Muscle of leg (tissue), 3 donors: ENCODE measurements at regions not wholly inside any gene's neighbourhood (a gene's known extent, or its start where the extent isn't known, plus 50 kb on each side); places are given as distances from the start of the nearest gene placed in this dataset.
A peak's percentile ranks its signal among the peaks of the same experiment; 100 is the strongest.
"Not testable (repeated sequence)": the region's sequence is repeated elsewhere in the genome, so short reads cannot be mapped to it uniquely, and the experiment has no call there.

Experiments used
- DNase-seq: peaks from one replicate; pipeline ENCODE4 v3.0.0; 2013
- H3K27ac ChIP-seq: one replicate; pipeline ENCODE4 v1.5.1; 2013; ENCODE audit warnings: mild to moderate bottlenecking, low read length, control low read depth
- H3K27me3 ChIP-seq: one replicate; pipeline ENCODE4 v1.6.1; 2013; ENCODE audit warnings: low read length; ENCODE audit not compliant: control insufficient read depth, insufficient read depth
- H3K36me3 ChIP-seq: one replicate; pipeline ENCODE4 v1.6.1; 2013; ENCODE audit warnings: low read length; ENCODE audit not compliant: control insufficient read depth, insufficient read depth
- H3K4me1 ChIP-seq: one replicate; pipeline ENCODE4 v1.6.1; 2013; ENCODE audit warnings: low read length; ENCODE audit not compliant: control insufficient read depth, insufficient read depth
- H3K4me3 ChIP-seq: one replicate; pipeline ENCODE4 v1.5.1; 2013; ENCODE audit warnings: low read length, control low read depth
- H3K9me3 ChIP-seq: replicated peaks from 2 replicates; pipeline ENCODE4 v1.6.1; 2013; ENCODE audit warnings: low read depth, low read length; ENCODE audit not compliant: control insufficient read depth
- WGBS: methylation state at CpG from one replicate; pipeline ENCODE4 v1.1.5; 2013; ENCODE audit warnings: missing lambda C conversion rate; ENCODE audit not compliant: insufficient coverage; 5-methylcytosine and 5-hydroxymethylcytosine counted together

GRCh38 chr14:65981192-65981843 is 504.9 kb upstream of the CCDC196 start:
- Histone ChIP-seq H3K27me3 (no peaks in the 10 kb centered on the region), H3K4me1 (no peaks in the 10 kb centered on the region), H3K27ac (no peak overlapping the region), H3K36me3 (no peaks in the 10 kb centered on the region), H3K4me3 (no peak overlapping the region), H3K9me3 (no peaks in the 10 kb centered on the region)
- 76% methylated on average over 2 of the region's 6 CpGs for WGBS
- no peak for DNase-seq

GRCh38 chr14:65986041-65986440 is 500.1 kb upstream of the CCDC196 start:
- no peak for DNase-seq
- no peaks in the 10 kb centered on the region for H3K4me1 ChIP-seq
- H3K4me3 ChIP-seq = no peak overlapping the region
- no peaks in the 10 kb centered on the region for H3K36me3 ChIP-seq
- no peaks in the 10 kb centered on the region for H3K9me3 ChIP-seq
- H3K27ac ChIP-seq = no peak overlapping the region
- 0% methylated on average over 1 of the region's 1 CpG for WGBS
- no peaks in the 10 kb centered on the region for H3K27me3 ChIP-seq

- H3K27me3 ChIP-seq = no peaks in the 10 kb centered on the region
- H3K9me3 ChIP-seq = no peaks in the 10 kb centered on the region
- H3K4me1 ChIP-seq = no peaks in the 10 kb centered on the region
- H3K4me3 ChIP-seq = no peak overlapping the region
- no peak for DNase-seq
- H3K36me3 ChIP-seq = no peaks in the 10 kb centered on the region
- no peak overlapping the region for H3K27ac ChIP-seq
These were observed 496.2 kb upstream of the CCDC196 start for GRCh38 chr14:65989981-65990380.

- Histone ChIP-seq H3K9me3 (no peaks in the 10 kb centered on the region), H3K4me3 (no peak overlapping the region), H3K4me1 (no peaks in the 10 kb centered on the region), H3K36me3 (no peaks in the 10 kb centered on the region), H3K27me3 (no peaks in the 10 kb centered on the region), H3K27ac (no peak overlapping the region)
- WGBS = 83% methylated on average over 1 of the region's 2 CpGs
- no peak for DNase-seq
These were observed 495.1 kb upstream of the CCDC196 start for GRCh38 chr14:65991104-65991503.

GRCh38 chr14:65991935-65992334 is 494.2 kb upstream of the CCDC196 start:
- H3K27me3 ChIP-seq, H3K27ac ChIP-seq, H3K4me1 ChIP-seq, H3K4me3 ChIP-seq, H3K9me3 ChIP-seq, H3K36me3 ChIP-seq: not testable (repeated sequence)
- DNase-seq = peak; percentile 33
- no CpG with 5 or more reads among the region's 1 CpG for WGBS

GRCh38 chr14:65993103-65993502 is 493.1 kb upstream of the CCDC196 start:
- DNase-seq = no peak
- 63% methylated on average over 2 of the region's 3 CpGs for WGBS
- Histone ChIP-seq H3K27me3 (no peaks in the 10 kb centered on the region), H3K36me3 (no peaks in the 10 kb centered on the region), H3K4me1 (no peaks in the 10 kb centered on the region), H3K27ac (no peak overlapping the region), H3K9me3 (no peaks in the 10 kb centered on the region), H3K4me3 (no peak overlapping the region)

- no peaks in the 10 kb centered on the region for H3K4me1 ChIP-seq
- H3K36me3 ChIP-seq = no peaks in the 10 kb centered on the region
- no peak overlapping the region for H3K27ac ChIP-seq
- no peaks in the 10 kb centered on the region for H3K27me3 ChIP-seq
- WGBS = no CpG with 5 or more reads among the region's 5 CpGs
- DNase-seq = peak; percentile 84
- H3K4me3 ChIP-seq = no peak overlapping the region
- no peaks in the 10 kb centered on the region for H3K9me3 ChIP-seq
These were observed 492.2 kb upstream of the CCDC196 start for GRCh38 chr14:65993996-65994395.

GRCh38 chr14:65997347-65997746 is 488.8 kb upstream of the CCDC196 start:
- H3K9me3 ChIP-seq = peaks cover 10% of the 10 kb centered on the region
- H3K27me3 ChIP-seq = no peaks in the 10 kb centered on the region
- H3K36me3 ChIP-seq = no peaks in the 10 kb centered on the region
- WGBS = no CpG with 5 or more reads among the region's 2 CpGs
- DNase-seq = no peak
- H3K4me1 ChIP-seq = no peaks in the 10 kb centered on the region
- H3K4me3 ChIP-seq = no peak overlapping the region
- H3K27ac ChIP-seq = no peak overlapping the region

GRCh38 chr14:65999865-66000264 is 486.3 kb upstream of the CCDC196 start:
- Histone ChIP-seq H3K27ac (no peak overlapping the region), H3K27me3 (no peaks in the 10 kb centered on the region), H3K4me1 (no peaks in the 10 kb centered on the region), H3K9me3 (peaks cover 10% of the 10 kb centered on the region), H3K4me3 (no peak overlapping the region), H3K36me3 (no peaks in the 10 kb centered on the region)
- no peak for DNase-seq
- WGBS = 100% methylated on average over 1 of the region's 1 CpG

GRCh38 chr14:66000766-66001165 is 485.4 kb upstream of the CCDC196 start:
- Histone ChIP-seq H3K9me3 (peaks cover 10% of the 10 kb centered on the region), H3K4me1 (no peaks in the 10 kb centered on the region), H3K27ac (no peak overlapping the region), H3K36me3 (no peaks in the 10 kb centered on the region), H3K4me3 (no peak overlapping the region), H3K27me3 (no peaks in the 10 kb centered on the region)
- no CpG with 5 or more reads among the region's 1 CpG for WGBS
- DNase-seq = no peak

GRCh38 chr14:66001356-66001755 is 484.8 kb upstream of the CCDC196 start:
- no peak overlapping the region for H3K4me3 ChIP-seq
- no peak overlapping the region for H3K27ac ChIP-seq
- no peaks in the 10 kb centered on the region for H3K36me3 ChIP-seq
- no peaks in the 10 kb centered on the region for H3K4me1 ChIP-seq
- no peak for DNase-seq
- no peaks in the 10 kb centered on the region for H3K27me3 ChIP-seq
- no CpG with 5 or more reads among the region's 2 CpGs for whole genome bisulfite sequencing
- peaks cover 10% of the 10 kb centered on the region for H3K9me3 ChIP-seq
